WI38 (cell line): ENCODE measurements at regions not wholly inside any gene's neighbourhood (a gene's known extent, or its start where the extent isn't known, plus 50 kb on each side); places are given as distances from the start of the nearest gene placed in this dataset.

Experiments used
- H3K4me3 ChIP-seq: 2 replicates; pipeline ENCODE4 v1.5.1; 2011; ENCODE audit warnings: low read depth, mild to moderate bottlenecking, control low read depth, low read length
- CTCF ChIP-seq: IDR thresholded peaks from 2 replicates; pipeline ENCODE4 v1.5.1; 2012; ENCODE audit warnings: low read depth, mild to moderate bottlenecking, control low read depth, low read length

- H3K4me3 ChIP-seq, result no peak overlapping the region
- no peak for TF ChIP-seq CTCF
Observed at GRCh38 chr1:83764209-83764608, 234.7 kb downstream of the TTLL7 start.

GRCh38 chr1:83763361-83764095 lies 235.4 kb downstream of the TTLL7 start:
- TF ChIP-seq CTCF, result no peak
- no peak overlapping the region for H3K4me3 ChIP-seq

GRCh38 chr1:83762416-83762815 lies 236.5 kb downstream of the TTLL7 start:
- no peak overlapping the region for H3K4me3 ChIP-seq
- no peak for TF ChIP-seq CTCF

- TF ChIP-seq CTCF, result no peak
- H3K4me3 ChIP-seq, result no peak overlapping the region
Observed at GRCh38 chr1:83762039-83762365, 236.9 kb downstream of the TTLL7 start.

- H3K4me3 ChIP-seq, result no peak overlapping the region
- TF ChIP-seq CTCF, result no peak
Observed at GRCh38 chr1:83761167-83762038, 237.5 kb downstream of the TTLL7 start.

GRCh38 chr1:83760226-83761021 lies 238.5 kb downstream of the TTLL7 start:
- no peak for TF ChIP-seq CTCF
- no peak overlapping the region for H3K4me3 ChIP-seq
